Superior temporal gyrus (tissue), 1 donor: ENCODE measurements at regions not wholly inside any gene's neighbourhood (a gene's known extent, or its start where the extent isn't known, plus 50 kb on each side); places are given as distances from the start of the nearest gene placed in this dataset.
"Not testable (repeated sequence)": the region's sequence is repeated elsewhere in the genome, so short reads cannot be mapped to it uniquely, and the experiment has no call there.

Experiments used
- DNase-seq: peaks from one replicate; pipeline ENCODE4 v3.0.0-alpha.2; 2016; ENCODE audit errors: extremely low spot score

DNA sequence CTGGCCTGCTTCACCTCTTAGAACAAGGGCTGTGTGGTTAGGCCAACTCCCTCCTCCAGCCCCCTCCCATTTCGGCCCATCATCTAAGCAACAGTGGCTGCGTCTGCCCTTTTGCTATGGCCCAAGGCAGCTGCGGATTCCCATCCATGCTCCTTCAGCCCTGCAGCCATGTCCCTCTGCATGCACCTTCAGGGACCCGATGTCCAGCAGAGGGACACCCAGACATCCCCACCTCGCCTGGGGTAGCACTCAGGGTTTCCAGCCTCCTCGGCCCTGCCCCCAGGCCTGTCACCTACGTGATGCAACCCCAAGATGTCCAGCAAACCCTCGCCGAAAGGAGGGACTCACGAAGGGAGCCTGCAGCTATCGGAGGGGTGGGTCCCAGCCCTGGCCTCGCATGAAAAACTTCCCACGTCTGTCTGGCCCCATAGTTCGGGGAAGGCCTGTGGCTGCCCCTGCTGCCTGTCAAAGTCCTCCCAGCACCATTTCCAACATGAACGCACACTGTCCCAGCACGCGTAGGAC is 194.4 kb downstream of the CTTN start:
- no peak for DNase-seq

GRCh38 chr11:70593446-70593983 is 195.2 kb downstream of the CTTN start:
- no peak for DNase-seq

DNA sequence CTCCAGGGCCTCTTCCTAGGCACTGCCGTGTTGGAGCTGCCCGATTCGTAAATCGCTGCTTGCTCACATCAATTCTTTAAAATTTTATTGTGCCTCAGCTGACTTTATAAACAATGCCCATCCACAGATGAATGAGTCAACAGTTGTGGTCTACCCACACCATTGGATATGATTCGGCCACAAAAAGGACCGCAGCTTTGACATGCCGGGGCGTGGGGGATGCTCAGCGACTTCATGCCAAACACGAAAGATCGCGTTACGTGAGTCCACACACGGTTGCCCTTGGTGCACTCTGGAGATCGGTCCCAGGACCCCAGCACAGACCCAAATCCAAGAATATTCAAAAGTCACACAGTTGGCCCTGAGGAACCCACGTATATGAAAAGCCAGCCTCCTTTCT is 195.7 kb downstream of the CTTN start:
- DNase-seq, result no peak

GRCh38 chr11:70594606-70595005 is 196.3 kb downstream of the CTTN start:
- no peak for DNase-seq

DNA sequence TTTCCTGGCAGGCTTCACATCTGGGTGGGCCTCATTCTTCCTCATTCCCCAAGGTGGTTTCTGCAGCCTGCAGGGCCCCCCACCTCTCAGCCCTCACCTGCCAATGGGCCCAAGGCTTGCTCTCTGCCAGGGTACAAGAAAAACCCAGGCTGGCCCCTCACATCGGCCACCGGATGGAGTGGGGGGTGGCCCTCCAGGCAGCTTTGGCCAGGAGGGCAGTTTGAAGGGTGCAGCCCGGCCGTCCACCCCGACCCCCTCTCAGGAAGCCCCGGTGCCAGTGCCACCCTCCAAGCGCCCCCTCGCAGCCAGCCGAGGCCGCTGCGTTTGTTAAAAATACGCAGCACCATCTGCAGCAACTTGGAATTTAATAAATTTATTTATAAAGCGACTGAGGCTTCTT is 196.7 kb downstream of the CTTN start:
- no peak for DNase-seq

- DNase-seq, result no peak
These were observed 197.1 kb downstream of the CTTN start for GRCh38 chr11:70595452-70595851.

GRCh38 chr11:70596091-70596490 is 197.8 kb downstream of the CTTN start:
- DNase-seq, result no peak

DNA sequence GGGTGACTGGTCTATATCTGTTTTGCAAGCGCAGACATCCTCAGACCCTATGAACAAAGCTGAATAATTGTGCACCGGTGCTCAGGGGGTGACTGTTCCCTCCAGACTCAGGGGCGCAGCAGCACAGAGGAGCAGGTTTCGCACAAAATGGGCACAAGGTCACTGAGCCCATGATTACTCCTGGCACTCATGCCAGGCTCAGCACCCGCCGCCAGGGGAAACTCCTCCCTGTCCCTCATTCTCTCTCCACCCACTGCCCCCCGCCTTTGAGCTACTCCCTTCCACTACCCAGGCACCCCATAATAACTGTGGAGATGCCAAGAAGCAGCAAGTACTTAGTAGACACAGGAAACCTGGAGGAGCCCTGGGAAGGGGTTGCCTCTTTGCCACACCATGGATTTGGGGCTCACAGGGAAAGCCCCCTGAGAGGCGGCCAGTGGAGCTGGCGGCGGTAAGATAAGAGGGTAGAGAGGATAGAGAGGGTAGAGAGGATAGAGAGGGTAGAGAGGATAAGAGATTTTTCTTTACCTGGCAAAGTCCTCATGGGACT is 198.8 kb downstream of the CTTN start:
- DNase-seq, result no peak

- no peak for DNase-seq
These were observed 199.7 kb downstream of the CTTN start for GRCh38 chr11:70597751-70598625.

GRCh38 chr11:70600911-70601415 is 202.6 kb downstream of the CTTN start:
- DNase-seq, result not testable (repeated sequence)

DNA sequence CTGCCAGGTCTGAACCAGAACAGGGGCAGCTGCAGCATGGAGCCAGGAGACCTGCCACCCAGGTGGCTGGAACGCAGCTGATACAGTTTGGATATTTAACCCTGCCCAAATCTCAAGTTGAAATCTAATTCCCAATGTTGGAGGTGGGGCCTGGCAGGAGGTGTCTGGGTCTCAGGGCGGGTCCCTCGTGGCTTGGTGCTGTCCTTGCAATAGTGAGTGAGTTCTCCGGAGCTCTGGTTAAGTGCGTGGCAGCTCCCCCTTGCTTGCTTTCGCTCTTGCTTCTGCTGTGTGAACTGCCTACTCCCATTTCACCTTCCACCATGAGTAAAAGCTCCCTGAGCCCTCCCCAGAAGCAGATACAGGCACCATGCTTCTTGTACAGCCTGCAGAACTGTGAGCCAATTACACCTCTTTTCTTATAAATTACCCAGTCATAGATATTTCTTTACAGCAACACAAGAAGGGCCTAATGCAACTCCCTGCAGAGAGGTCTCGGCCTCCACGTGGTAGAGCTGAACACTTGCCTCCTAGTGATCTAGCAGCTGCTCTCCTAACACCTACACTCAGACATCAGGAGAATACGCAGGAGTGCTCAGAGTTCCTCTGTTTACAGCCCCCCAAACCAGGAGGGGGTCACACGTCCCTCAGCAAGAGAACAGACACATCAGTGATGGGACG is 203.7 kb downstream of the CTTN start:
- DNase-seq, result no peak

- no peak for DNase-seq
These were observed 204.9 kb downstream of the CTTN start for GRCh38 chr11:70603114-70603755.

GRCh38 chr11:70603756-70604211 is 205.5 kb downstream of the CTTN start:
- peak; percentile 5 for DNase-seq

DNA sequence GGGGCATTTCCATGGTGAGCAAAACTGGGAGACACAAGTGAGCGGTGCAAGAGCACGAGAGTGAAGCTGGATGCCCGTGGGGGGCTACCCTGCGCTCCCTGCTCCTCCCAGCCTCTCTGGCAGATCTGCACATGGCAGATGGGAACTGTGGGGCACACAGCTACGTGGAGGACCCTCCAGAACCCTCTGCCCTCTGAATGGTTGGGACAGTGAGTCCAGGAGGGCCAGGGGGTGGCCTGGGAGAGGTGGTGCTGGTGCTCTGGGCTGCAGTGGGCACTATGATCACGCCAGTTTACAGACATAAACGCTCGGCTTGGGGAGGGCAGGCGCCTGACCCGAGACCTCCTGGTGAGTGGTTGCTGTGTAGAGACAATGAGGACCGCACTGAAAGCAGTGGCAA is 205.9 kb downstream of the CTTN start:
- no peak for DNase-seq

DNA sequence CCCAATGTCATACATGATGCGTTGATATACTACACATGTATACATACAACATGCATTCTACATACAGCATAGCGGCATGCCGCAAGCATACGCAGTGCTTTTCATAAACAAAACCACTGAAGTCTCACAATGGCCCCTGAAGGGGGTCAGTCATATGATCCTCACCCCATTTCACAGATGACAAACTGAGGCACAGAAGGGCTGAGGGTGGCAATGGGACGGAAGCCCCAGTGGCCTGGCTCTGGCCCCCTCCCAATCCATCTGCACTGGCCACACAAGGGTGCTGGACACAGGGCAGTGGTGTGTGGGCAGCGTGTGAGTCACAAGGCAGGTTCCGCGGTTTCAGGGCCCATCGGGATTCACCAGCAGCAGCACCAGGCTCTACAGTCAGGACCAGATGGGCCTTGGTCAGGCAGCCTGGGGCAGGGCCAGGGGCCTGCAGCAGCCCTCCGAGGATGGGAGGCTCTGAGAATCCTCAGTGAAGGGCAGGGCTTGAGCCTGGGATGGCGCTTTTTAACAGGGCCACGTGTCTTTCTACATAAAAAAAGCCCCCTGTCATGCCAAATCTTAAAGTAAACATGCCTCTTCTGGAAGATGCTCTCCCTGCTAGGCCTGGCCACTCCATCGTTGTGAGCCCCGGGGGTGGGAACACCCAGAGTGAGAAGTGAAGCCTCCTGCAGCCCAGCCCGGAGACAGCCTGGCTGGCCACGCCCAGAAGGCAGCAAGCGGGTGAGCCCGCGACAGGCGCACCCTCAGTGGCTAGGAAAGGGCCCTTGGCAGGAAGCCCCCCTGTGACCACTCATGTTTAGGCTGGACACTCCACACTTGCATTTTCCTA is 206.5 kb downstream of the CTTN start:
- no peak for DNase-seq

- DNase-seq, result no peak
These were observed 207.1 kb downstream of the CTTN start for GRCh38 chr11:70605468-70605815.

- no peak for DNase-seq
These were observed 207.5 kb downstream of the CTTN start for GRCh38 chr11:70605846-70606245.

GRCh38 chr11:70606248-70606950 is 208.1 kb downstream of the CTTN start:
- DNase-seq, result peak; percentile 2

DNA sequence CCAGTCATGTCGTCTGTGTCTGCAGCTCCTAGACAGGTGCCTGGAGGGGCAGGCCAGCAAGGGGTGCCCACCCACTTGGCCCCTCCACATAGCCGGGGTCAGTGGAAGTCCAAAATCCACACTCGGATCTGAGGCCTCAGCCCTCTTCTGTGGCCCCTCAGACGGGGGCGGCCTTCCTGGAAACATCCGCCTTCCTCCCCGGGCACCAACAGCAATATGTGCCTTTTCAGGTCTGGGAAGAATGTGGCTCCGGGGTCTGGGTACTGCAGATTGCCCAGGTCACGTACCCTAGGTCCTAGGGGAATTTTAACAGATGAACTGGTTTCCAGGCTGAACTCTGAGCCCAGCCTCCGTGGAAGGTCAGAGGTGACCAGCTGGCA is 208.6 kb downstream of the CTTN start:
- DNase-seq, result no peak

GRCh38 chr11:70607561-70607960 is 209.2 kb downstream of the CTTN start:
- DNase-seq, result no peak
